Fibroblast of lung (primary cell): ENCODE measurements at regions not wholly inside any gene's neighbourhood (a gene's known extent, or its start where the extent isn't known, plus 50 kb on each side); places are given as distances from the start of the nearest gene placed in this dataset.

Experiments used
- DNase-seq, 2 donors: peaks; one replicate each; pipeline versions ENCODE4 v3.0.0 to v3.0.0-alpha.2; 2010; ENCODE audit warnings: low read depth in 2 of 2
- H2AFZ ChIP-seq: 2 replicates; pipeline ENCODE4 v1.5.1; 2012; ENCODE audit warnings: low read length, control low read depth, inconsistent platforms
- H3K27ac ChIP-seq: 2 replicates; pipeline ENCODE4 v1.5.1; 2011; ENCODE audit warnings: low read length, control low read depth; ENCODE audit not compliant: insufficient read depth
- H3K27me3 ChIP-seq: 2 replicates; pipeline ENCODE4 v1.5.1; 2011; ENCODE audit warnings: mild to moderate bottlenecking, low read length; ENCODE audit not compliant: control insufficient read depth, insufficient read depth
- H3K36me3 ChIP-seq: 2 replicates; pipeline ENCODE4 v1.5.1; 2011; ENCODE audit warnings: low read length; ENCODE audit not compliant: control insufficient read depth, insufficient read depth
- H3K4me1 ChIP-seq: 2 replicates; pipeline ENCODE4 v1.5.1; 2011; ENCODE audit warnings: low read length; ENCODE audit not compliant: control insufficient read depth, insufficient read depth; ENCODE audit errors: extremely low read depth
- H3K4me2 ChIP-seq: 2 replicates; pipeline ENCODE4 v1.5.1; 2011; ENCODE audit warnings: low read length, control low read depth; ENCODE audit not compliant: insufficient read depth; ENCODE audit errors: extremely low read depth
- H3K4me3 ChIP-seq, 4 experiments: fragments of 200-600 bp in 1 of 4; sonication (generic) in 1 of 4; replicated peaks in 1 of 4; 2 replicates each; pipeline ENCODE4 v1.5.1; 2011 to 2016; ENCODE audit warnings: low read length in 4 of 4, low read depth in 3 of 4, mild to moderate bottlenecking in 3 of 4, control low read depth in 2 of 4, inconsistent platforms in 1 of 4, mixed read lengths in 1 of 4; ENCODE audit not compliant: insufficient read depth in 1 of 4; ENCODE audit errors: control extremely low read depth in 1 of 4
- H3K79me2 ChIP-seq: 2 replicates; pipeline ENCODE4 v1.5.1; 2012; ENCODE audit warnings: mild to moderate bottlenecking, low read length, inconsistent platforms; ENCODE audit not compliant: control insufficient read depth, insufficient read depth
- H3K9ac ChIP-seq: 2 replicates; pipeline ENCODE4 v1.5.1; 2011; ENCODE audit warnings: mild to moderate bottlenecking, low read length, control low read depth; ENCODE audit not compliant: insufficient read depth
- H3K9me3 ChIP-seq: 2 replicates; pipeline ENCODE4 v1.5.1; 2012; ENCODE audit warnings: low read depth, low read length; ENCODE audit not compliant: control insufficient read depth, insufficient read depth
- H4K20me1 ChIP-seq: 2 replicates; pipeline ENCODE4 v1.5.1; 2011; ENCODE audit warnings: low read length; ENCODE audit not compliant: control insufficient read depth, insufficient read depth; ENCODE audit errors: extremely low read depth
- EZH2 ChIP-seq: IDR thresholded peaks from 2 replicates; pipeline ENCODE4 v1.5.1; 2012; ENCODE audit warnings: low read length, control low read depth, mild to moderate bottlenecking; ENCODE audit errors: missing control alignments
- TF ChIP-seq, protein P1 (sequence below), 2 donors: IDR thresholded peaks in 1 of 2; conservative IDR thresholded peaks in 1 of 2; 1 replicate in 1 of 2; 2 replicates in 1 of 2; pipeline ENCODE4 v1.5.1; 2011 to 2012; ENCODE audit warnings: low read length in 2 of 2, control low read depth in 1 of 2, inconsistent platforms in 1 of 2, low read depth in 1 of 2, mild to moderate bottlenecking in 1 of 2

DNA sequence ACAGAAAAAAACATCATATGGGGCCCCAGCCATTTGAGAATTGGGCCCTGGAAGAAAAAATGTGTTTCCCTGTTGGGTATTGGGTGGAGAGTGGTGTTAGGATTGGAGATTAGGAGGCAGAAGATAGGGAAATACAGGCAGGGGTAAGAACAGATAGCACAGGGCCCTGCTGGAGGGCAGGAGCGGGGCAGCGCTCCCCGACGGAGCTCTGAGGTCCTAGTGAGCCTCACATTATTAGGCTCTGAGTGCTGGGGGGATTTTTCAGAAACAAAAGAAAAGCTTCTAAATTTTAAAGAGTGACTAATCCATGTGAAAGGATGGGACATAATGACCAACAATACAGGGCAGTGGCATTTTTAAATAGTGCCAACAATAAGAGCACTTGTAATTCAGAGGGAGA, 241.2 kb downstream of the SOX2 start:
- H2AFZ ChIP-seq = no peak overlapping the region
- H3K4me1 ChIP-seq = no peaks in the 10 kb centered on the region
- no peak overlapping the region for H3K4me2 ChIP-seq
- H3K27ac ChIP-seq = no peak overlapping the region
- no peaks in the 10 kb centered on the region for H3K36me3 ChIP-seq
- H3K4me3 ChIP-seq = no peak overlapping the region
- H3K27me3 ChIP-seq = no peaks in the 10 kb centered on the region
- no peaks in the 10 kb centered on the region for H4K20me1 ChIP-seq
- no peaks in the 10 kb centered on the region for H3K79me2 ChIP-seq
- H3K9ac ChIP-seq = no peak overlapping the region
- TF ChIP-seq, protein P1, sequence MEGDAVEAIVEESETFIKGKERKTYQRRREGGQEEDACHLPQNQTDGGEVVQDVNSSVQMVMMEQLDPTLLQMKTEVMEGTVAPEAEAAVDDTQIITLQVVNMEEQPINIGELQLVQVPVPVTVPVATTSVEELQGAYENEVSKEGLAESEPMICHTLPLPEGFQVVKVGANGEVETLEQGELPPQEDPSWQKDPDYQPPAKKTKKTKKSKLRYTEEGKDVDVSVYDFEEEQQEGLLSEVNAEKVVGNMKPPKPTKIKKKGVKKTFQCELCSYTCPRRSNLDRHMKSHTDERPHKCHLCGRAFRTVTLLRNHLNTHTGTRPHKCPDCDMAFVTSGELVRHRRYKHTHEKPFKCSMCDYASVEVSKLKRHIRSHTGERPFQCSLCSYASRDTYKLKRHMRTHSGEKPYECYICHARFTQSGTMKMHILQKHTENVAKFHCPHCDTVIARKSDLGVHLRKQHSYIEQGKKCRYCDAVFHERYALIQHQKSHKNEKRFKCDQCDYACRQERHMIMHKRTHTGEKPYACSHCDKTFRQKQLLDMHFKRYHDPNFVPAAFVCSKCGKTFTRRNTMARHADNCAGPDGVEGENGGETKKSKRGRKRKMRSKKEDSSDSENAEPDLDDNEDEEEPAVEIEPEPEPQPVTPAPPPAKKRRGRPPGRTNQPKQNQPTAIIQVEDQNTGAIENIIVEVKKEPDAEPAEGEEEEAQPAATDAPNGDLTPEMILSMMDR (conservative IDR thresholded peaks at IDR 0.05 in 1 of 2, IDR thresholded peaks at IDR 0.05 in 1 of 2; ENCODE audit: low read depth in 1 of 2, low read length in 2 of 2) = no peak
- no peak for TF ChIP-seq EZH2
- no peak for DNase-seq
- H3K9me3 ChIP-seq = no peaks in the 10 kb centered on the region

GRCh38 chr3:181955566-181955965, 243.8 kb downstream of the SOX2 start:
- Histone ChIP-seq H3K4me3 (no peak overlapping the region), H3K4me1 (no peaks in the 10 kb centered on the region), H3K36me3 (no peaks in the 10 kb centered on the region), H3K9me3 (no peaks in the 10 kb centered on the region), H3K9ac (no peak overlapping the region), H3K27ac (no peak overlapping the region), H3K27me3 (no peaks in the 10 kb centered on the region), H2AFZ (no peak overlapping the region), H3K4me2 (no peak overlapping the region), H3K79me2 (no peaks in the 10 kb centered on the region), H4K20me1 (no peaks in the 10 kb centered on the region)
- TF ChIP-seq, protein P1 (conservative IDR thresholded peaks at IDR 0.05 in 1 of 2, IDR thresholded peaks at IDR 0.05 in 1 of 2; ENCODE audit: low read depth in 1 of 2, low read length in 2 of 2) = no peak
- no peak for TF ChIP-seq EZH2
- DNase-seq = no peak

DNA sequence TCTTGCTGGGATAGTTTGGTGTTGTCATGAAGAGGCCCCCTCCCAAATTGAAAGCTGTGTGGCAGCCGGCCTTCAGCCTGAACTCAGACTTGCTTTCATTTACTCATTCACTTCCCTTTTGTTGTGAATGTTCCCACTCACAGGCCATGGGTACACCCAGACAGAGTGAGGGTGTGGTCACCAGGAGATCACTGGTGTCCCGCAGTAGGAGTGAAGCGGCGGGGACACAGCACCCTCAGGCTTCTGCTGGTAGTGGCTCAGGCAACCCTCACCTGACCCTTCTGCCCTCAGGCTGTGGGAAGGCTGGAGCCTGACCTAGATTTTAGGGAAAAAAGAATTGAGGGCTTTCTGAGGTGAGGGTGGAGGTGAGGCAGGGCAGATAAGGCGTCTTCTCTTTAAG, 244.4 kb downstream of the SOX2 start:
- no peak overlapping the region for H3K4me3 ChIP-seq

More for the DNA sequence above, 244.4 kb downstream of the SOX2 start:
- H3K27me3 ChIP-seq = no peaks in the 10 kb centered on the region
- no peaks in the 10 kb centered on the region for H3K4me1 ChIP-seq
- H3K9me3 ChIP-seq = no peaks in the 10 kb centered on the region
- H3K79me2 ChIP-seq = no peaks in the 10 kb centered on the region
- DNase-seq = no peak
- H4K20me1 ChIP-seq = no peaks in the 10 kb centered on the region
- no peaks in the 10 kb centered on the region for H3K36me3 ChIP-seq
- H2AFZ ChIP-seq = no peak overlapping the region
- no peak overlapping the region for H3K27ac ChIP-seq
- no peak overlapping the region for H3K4me2 ChIP-seq
- TF ChIP-seq EZH2 = no peak
- TF ChIP-seq, protein P1 (conservative IDR thresholded peaks at IDR 0.05 in 1 of 2, IDR thresholded peaks at IDR 0.05 in 1 of 2; ENCODE audit: low read depth in 1 of 2, low read length in 2 of 2) = no peak
- H3K9ac ChIP-seq = no peak overlapping the region
